HG03025 (cell line): ENCODE measurements at regions not wholly inside any gene's neighbourhood (a gene's known extent, or its start where the extent isn't known, plus 50 kb on each side); places are given as distances from the start of the nearest gene placed in this dataset.
A peak's percentile ranks its signal among the peaks of the same experiment; 100 is the strongest.

ENCODE experiments used
- ATAC-seq: cut with Tn5 transposase; IDR thresholded peaks from one replicate; pipeline ENCODE4 v1.9.1; 2021; ENCODE audit warnings: mild to moderate bottlenecking, moderate library complexity; ENCODE audit not compliant: unreplicated experiment, low FRiP score

DNA sequence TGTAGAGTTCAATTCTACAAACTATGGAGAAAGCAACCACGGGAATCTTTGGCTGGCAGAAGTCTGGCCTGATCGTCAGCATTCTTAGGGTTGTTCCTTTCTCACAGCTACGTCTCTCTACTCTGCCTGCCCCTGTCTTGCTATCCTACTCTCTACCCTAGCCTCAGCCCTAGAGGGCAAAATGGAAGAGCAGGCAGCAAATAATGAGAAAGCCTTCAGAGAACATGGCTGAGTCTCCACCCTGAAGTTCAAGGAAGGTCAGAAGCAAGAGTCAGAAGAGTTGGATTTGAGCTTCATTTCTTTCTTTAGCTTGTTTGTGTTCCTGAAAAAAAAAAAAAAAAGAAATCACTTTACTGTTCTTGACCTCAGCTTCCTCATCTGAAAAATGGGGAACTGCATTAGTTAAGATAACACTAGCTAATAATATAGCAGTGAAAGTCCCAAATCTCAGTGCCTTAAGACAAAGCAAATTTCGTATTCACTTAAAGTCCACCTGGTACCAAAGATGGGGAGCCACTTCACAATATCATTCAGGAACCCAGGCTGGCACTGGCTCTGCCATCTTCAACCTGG lies 50.2 kb upstream of the CCND2 start:
- ATAC-seq: no peak

DNA sequence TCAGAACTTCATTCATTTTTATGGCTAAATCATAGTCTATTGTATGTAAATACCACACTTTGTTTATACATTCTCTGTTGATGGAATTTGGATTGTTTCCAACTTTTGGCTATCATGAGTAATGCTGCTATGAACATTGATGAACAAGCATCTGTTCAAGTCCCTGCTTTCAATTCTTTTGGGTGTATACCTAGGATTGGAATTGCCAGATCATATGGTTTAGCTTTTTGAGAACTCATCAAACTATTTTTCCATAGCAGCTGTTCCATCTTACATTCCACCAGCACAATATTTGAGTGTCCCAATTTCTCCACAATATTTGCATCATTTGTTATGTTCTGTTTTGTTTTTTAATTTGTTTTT lies 52.3 kb upstream of the CCND2 start:
- ATAC-seq: no peak

DNA sequence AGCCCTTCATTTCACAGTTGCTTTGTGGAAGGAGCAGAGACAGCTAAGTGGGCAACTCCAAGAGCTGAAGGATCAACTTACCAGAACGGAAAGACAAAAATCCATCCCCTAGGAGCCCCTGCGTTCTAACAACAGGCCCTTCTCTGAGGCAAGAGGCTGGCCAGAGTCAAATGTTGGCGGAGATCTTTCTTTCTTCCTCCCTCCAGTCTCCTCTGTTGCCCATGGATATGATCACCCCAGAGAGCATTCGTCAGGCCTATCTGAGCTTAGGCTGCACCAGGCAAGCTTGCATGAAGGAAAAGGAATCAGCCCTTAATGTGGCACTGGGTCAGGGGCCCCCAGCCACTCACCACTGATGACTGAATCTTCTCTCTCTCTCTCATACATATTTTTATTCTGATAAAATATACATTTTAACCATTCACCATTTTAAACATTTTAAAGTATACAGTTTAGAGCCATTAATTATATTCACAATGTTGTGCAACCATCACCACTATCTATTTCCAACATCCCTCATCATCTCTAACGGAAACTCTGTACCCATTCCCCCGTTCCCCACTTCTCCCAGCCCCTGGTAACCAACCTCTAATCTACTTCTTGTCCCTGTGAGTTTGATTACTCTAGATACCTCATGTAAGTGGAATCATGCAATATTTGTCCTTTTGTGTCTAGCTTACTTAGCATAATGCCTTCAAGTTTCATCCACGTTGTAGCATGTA lies 52.9 kb upstream of the CCND2 start:
- no peak for ATAC-seq

DNA sequence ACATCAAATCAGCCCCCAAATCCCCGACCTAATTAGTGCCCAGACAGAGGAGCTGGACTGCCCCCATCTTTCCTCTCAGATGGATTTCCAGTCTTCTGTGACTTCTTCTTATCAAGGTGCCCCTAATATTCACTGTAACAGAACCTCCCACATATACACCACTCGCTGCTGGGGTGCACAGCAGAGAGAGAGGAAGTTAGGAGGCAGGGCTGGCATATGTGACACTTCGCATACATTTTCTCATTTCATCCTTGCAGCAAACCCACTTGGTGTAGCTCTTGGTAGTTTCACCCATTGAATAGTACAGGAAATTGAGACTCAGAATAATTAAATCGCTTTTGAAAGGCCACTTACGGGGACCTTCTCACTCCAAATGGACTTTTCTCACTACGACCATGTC lies 56.5 kb upstream of the CCND2 start:
- ATAC-seq: no peak

DNA sequence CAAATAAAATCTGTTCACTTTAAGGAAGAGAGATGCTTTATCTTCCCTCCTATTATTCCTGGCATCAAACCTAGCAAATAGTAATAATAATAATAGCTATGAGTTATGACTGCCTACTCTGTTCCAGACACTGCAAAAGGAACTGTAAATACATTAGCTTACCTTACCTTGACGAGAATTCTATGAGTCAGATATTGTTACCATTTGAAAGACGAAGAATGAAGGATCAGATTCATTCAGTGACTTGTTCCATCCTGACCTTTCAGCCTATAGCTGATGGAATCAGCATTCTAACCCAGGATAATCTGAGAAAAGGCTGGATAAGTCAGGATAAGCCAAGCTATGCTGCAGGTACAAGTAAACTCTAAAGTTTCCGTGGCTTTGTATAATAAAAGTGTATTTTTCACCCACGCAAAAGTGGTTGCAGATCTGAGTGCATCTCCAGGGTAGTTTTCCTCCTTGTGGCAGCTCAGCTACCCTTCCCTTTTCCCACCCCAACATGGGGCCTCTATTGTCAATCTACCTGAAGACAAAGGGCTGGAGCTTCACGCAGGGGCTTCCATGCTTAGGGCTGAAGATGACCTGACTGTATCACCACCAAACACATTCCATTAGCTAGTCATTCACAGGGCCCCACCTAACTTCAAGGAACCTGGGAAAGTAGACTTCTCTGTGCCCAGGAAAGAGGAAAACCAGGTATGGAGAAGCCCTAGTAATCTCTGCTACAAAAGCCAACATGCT lies 57.2 kb upstream of the CCND2 start:
- no peak for ATAC-seq

DNA sequence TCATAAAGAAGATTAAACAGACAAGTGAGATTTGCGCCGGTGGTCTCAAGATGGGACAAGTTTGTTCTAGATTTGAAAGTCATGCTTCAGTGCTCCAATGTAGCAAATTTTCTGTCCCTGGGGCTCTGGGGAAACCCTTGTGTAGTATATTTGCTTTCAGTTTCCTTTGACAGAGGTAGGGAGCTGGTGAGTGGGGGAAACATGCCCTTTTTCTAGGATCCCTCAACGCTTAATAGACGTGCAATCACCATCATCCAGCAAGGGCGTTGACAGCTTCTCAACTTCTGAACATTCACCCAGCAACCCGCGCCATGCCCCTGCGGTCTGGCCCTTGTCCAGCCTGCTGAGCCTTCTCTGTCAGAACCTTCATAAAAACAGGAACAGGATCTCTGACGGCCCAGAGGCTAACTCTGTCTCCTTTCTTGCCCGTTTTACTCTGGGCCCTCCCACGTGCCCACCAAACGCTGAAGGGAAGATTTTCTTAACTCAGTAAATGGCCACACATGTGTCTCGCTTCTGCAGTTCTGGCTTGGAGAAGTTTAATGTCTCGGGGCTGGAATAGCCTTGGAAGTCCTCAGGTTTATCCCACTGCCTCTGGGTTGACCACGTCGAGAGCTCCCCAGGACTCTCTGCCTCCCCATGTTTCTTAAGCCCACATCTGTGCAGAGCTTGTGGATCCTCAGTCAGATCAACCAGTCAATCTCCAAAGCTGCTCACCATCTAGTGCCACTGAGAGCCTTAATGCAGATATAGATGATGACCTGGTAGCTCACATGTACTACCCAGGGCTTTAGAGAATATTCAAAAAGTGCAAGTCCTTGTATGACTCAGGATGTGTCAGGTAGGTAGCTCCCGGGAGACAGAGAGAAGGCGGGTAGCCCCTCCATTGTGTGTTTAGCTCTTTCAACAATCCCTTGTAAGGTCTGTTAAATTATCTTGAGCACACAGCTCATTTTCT lies 58.1 kb upstream of the CCND2 start:
- peak; percentile 63 for ATAC-seq

DNA sequence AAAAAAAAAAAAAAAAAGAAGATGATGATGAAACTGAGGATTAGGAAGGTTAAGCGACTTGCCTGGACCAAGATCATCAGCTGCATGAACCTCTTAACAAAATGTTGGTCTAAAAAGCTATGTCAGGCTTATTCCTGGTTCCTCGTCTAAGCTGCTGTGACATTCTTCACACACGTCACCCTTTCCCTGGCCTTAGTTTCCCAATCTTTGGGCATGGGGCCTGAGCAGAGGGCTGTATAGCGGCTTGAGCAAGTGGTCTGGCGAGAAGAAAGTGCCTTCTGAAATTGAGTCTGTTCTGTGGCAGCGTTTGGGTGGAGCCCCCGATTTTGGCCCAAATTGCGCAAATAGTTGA lies 58.7 kb upstream of the CCND2 start:
- no peak for ATAC-seq

DNA sequence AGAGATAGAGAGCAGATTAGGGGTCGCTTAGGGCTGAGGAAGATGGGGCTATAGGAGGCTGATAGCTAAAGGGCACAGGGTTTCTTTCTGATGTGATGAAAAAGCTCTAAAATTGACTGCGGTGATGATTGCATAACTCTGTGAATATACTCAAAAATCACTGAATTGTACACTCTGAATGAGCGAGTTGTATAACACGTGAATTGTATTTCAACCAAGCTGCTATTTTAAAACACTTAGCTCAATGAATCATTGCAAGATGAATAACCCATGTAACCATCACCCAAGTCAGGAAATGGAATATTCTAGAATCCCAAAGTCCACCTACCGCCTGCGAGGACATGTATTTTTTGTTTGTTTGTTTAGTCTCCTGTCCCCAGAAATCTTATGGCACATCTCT lies 60.1 kb upstream of the CCND2 start:
- ATAC-seq: no peak

DNA sequence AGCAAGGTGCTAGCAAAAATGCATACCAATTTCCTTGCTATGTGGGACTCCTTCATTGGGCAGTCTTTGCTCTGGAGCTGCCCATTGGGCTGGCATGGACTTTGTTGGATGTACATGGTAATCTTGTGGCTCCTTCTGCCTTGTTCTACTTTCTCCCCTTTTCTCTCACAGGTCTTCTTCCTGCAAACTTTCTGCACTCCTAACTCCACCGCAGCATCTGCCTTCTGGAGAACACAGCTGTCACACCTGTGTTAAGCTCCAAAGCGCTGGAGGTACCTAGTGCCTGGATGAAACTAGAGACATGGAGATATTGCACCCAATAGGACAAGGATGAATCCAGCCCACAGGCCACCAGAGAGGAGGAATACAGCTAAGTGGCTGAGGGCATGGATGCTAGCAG lies 60.7 kb upstream of the CCND2 start:
- no peak for ATAC-seq

DNA sequence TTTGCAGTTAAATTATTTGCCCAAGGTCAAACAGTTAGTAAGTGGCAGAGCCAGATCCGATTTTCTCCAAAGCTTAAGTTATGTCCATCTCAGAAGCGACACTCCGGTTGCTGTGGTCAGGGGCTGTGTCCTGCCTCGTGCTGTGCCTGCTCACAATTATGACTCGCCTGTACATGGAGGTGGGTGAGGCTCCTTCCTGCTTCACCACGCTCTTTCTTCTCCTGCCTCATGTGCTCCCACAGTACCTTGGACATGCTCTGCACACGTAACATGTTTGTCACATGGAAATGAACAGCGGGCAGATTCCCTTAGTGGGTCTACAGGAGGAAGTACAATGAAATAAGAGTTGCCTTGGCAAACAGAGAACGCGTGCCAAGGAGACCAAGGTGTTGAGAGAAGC lies 62.2 kb upstream of the CCND2 start:
- no peak for ATAC-seq

DNA sequence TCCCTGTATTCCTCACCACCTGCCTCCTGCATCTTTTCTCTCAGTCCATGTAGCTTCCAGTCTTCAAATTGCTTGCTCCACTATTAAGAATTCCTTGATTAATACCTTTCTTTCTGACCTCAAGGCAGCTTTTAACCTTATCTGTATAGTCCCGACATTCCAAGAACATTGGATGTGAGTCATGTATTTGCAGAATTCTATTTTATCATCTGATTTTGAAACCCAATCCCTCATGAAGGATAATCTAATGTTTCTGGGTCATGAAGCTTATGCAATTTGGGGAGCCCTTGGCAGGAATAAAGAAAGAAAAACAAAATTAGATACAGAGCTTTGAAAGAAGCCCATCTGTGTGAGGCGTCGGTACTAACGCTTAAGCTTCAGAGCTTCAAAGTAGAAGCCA lies 63.4 kb upstream of the CCND2 start:
- ATAC-seq: no peak

DNA sequence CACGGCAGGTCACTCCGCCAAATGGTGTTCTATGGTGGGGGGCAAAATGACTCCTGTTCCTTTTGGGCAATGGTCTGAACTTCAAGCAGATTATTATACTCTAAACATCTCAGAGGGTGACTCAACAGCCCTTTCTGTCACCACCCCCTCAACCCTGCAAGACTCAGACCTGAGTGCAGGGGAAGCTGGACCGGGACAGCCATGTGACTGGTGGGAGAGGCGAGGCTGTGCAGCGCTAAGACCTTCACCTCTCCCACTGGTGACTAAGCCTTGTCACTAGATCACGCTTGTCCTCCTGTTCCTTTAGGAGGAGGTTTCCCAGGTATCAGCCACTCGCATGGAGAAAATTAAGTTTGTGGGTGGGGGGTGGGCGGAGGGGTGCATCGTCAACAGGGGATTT lies 67.1 kb upstream of the CCND2 start:
- no peak for ATAC-seq

DNA sequence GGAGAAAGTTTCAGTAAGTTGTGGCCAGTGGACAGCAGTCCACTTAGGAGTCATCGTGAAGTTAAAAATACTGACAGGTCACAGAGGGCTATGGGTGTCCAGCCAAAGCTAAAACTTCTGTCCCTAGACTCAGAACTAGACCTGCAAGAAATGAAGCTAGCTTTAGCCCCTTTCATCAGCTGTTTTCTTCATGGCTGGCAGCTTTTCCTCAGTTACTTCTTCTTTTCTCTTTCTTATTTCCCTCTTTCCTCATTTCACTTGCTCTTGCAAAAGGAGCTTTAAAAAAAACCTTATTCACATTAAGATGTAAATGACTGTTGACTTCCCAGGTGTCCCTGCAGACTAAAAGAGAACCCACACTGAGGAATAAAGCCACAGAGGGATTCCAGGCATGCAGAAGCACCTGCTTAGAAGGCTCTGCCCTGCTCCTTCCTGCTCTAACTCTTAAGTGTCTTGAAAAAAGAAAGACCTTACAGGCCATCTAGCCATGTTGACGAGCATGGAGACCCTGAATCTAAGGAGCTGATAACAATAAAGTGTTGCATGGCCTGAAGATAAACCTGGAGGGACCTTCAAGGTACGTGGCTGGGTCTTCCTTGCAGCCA lies 69.7 kb upstream of the CCND2 start:
- ATAC-seq: no peak

DNA sequence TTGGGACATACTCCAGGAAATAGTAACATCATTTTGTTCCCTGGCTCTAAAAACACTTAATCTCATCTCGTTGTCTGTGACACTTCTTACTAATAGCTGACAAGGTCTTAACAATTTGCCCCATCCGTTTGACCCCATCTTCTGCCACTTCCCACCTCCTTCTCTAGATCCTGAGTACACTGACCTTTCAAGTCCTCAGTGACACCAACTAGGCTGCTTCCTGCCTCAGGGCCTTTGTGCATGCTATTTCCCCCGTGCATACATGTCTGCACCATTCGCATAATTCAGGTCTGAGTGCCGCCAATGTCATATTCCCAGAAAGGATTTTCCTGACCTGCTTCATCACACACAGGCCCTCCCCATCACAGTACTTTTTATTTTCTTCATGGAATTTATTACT lies 70.6 kb upstream of the CCND2 start:
- ATAC-seq: no peak

DNA sequence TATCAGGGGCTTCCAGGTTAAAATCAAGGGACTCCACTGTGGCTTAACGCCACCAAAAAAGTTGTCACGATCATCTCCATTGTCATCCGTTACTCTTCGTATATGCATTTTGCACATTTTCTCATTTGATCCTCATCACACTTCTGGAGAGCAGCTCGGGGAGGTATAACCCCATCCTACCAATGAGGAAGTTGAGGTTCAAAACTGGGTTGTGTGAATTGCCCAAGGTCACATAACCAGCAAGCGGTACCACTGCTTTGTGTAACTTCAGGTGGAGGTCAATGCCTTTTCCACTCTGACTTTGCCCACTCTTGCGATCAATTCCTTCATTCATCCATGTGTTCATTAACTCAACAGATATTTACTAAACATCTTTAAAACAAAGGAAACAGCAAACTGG lies 71.1 kb upstream of the CCND2 start:
- ATAC-seq: no peak

DNA sequence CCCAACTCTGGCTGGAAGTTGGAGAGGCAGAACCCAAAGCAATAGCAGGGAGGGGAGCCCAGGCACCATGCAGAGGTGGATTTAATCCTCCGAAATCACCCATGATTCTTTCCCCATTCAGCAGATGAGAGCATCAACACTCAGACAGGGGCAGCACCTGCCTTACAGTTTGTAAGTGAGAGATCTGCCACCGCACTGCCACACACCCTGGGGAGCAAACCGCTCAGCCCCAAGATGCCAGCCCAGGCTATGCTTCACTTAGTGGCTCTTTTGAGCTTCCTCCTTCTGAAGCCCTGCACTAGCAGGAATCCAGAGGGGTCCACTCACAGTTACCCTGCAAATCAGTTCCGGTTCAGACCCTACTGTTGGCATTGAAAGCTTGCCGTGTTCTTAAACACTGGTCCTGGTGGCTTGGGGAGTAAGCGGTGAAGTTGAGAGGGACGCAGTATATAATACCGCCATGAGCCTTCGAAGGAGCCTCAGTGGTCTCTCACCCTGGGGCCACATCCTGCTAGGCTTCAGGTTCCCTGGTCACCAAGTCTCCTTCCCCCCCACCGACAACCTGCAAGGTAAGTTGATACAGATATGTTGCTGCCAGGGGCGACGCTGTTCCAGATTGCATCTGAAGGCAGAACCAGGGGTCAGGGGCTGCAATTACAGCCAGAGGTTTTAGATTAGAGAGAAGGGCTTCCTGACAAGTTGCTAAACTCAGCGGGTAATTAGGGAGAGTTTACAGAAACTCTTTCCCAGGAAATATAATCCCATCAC lies 72.0 kb upstream of the CCND2 start:
- ATAC-seq: no peak

DNA sequence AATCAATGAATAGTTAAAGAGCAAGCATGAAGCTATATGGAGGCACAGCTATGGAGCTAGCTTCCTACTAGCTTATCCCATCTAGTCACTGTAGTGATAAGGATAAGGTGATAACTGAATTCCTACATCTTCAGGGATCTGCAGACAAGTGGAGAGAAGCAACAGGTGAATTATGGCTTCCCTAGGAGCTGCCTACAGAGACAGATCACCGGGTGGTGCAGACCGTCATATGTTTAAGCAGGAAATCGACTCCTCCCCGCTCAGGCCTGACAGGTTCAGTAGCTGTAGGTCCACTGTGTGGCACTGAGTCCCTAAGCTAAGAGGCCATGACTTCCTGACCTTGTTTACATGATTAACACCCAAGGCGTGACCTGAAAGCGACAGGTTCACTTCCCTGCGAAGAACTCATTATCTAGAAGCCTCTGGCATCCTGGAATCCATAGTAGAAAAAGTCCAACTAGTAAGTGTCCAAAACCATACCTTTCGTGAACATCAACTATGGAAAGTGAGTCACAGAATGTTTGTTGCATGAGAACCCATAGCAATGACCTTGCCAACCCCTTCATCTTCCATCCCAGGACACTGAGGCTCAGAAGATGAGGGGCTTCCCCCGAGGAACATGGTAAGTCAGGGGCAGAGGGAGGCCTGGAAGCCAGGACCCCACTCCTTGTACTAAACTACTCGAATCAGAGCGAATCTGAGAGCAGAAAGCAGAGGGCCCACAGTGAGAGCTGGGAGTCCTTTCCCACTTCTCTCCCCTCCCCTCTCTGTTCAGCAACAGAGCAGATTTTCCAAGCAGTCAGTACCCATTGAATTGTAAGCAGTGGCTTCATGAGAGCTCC lies 75.4 kb upstream of the CCND2 start:
- ATAC-seq: no peak

DNA sequence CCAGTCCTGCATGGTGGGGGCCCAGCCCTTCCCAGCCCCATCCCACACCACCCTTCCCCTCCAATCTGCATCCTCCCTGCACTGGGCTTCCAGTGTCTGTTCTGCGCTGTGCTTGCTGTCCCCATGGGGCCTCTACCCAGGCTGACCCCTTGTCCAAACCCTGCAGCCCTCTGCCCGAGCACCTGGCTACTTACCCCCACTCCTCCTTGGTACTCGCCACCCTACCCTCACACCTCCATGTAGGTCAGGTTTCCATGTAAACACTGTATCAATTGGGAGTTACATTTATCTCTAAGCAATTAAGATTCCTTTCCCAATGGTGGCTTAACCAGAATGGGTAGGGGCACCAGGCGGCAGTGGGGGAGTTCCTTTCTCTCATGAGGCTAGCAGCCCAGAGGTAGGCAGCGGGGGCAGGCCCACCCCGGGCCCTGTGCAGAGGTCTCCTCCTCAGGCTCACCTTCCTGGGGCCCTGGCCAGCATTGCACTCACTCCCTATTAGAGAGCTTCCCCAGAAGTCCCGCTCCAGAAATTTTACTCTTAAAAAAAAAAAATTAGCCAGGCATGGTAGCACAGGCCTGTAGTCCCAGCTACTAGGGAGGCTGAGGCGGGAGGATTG lies 76.6 kb upstream of the CCND2 start:
- no peak for ATAC-seq

DNA sequence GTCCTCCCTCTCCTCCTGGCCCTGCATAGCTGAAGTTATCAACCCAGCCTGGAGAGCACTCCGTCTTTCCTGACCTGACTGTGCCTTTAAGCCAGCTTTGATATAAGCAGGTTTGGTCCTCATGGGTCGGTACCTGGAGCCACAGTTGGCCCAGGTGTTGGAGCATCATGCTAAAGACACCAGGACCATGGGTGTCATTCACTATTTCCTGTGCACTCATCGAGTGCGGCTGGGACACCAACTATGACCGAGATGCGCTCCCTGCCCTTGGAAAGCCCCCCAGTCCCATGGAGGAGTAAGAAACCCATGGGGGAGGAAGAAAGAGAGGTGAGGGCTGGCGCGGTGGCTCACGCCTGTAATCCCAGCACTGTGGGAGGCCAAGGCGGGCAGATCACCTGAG lies 78.9 kb upstream of the CCND2 start:
- ATAC-seq: no peak
